ENCODE measurements at regions not wholly inside any gene's neighbourhood (a gene's known extent, or its start where the extent isn't known, plus 50 kb on each side); places are given as distances from the start of the nearest gene placed in this dataset.

GRCh38 chr2:195479407-195479806 is 177.6 kb upstream of the SLC39A10 start (continued):
- TF ChIP-seq, protein P1, sequence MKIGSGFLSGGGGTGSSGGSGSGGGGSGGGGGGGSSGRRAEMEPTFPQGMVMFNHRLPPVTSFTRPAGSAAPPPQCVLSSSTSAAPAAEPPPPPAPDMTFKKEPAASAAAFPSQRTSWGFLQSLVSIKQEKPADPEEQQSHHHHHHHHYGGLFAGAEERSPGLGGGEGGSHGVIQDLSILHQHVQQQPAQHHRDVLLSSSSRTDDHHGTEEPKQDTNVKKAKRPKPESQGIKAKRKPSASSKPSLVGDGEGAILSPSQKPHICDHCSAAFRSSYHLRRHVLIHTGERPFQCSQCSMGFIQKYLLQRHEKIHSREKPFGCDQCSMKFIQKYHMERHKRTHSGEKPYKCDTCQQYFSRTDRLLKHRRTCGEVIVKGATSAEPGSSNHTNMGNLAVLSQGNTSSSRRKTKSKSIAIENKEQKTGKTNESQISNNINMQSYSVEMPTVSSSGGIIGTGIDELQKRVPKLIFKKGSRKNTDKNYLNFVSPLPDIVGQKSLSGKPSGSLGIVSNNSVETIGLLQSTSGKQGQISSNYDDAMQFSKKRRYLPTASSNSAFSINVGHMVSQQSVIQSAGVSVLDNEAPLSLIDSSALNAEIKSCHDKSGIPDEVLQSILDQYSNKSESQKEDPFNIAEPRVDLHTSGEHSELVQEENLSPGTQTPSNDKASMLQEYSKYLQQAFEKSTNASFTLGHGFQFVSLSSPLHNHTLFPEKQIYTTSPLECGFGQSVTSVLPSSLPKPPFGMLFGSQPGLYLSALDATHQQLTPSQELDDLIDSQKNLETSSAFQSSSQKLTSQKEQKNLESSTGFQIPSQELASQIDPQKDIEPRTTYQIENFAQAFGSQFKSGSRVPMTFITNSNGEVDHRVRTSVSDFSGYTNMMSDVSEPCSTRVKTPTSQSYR (CRISPR knock-in tag; IDR thresholded peaks at IDR 0.05; ENCODE audit: borderline replicate concordance), result no peak
- TF ChIP-seq ZNF362 (CRISPR knock-in tag; IDR thresholded peaks at IDR 0.05; ENCODE audit: borderline replicate concordance) (no peak), ZNF616 (CRISPR knock-in tag; IDR thresholded peaks at IDR 0.05; ENCODE audit: low read depth) (no peak), ZKSCAN1 (IDR thresholded peaks at IDR 0.05; ENCODE audit: low read length) (no peak), KDM3A (CRISPR knock-in tag; IDR thresholded peaks at IDR 0.05; ENCODE audit: low read depth) (no peak), SRF (IDR thresholded peaks at IDR 0.05; ENCODE audit: low read depth, low read length) (no peak), LBX2 (CRISPR knock-in tag; IDR thresholded peaks at IDR 0.05; ENCODE audit: borderline replicate concordance) (no peak), CEBPB (IDR thresholded peaks at IDR 0.05; ENCODE audit: borderline replicate concordance, low read depth, low read length) (no peak)

GRCh38 chr2:195477996-195478382 is 179.0 kb upstream of the SLC39A10 start:
- no peaks in the 10 kb centered on the region for H3K9me3 ChIP-seq (ENCODE audit: low read length)
- no peak overlapping the region for H3K27ac ChIP-seq (ENCODE audit: extremely low read length, insufficient read depth, low read length)
- DNase-seq (ENCODE audit: low spot score) (no peak), ATAC-seq (no peak), FAIRE-seq (no peak)
- intact Hi-C loops (cut with micrococcal nuclease; ENCODE audit: unreplicated experiment), result no loop called here
- no peaks in the 10 kb centered on the region for H3K4me1 ChIP-seq (ENCODE audit: insufficient read depth, low read length)
- no peak overlapping the region for H2AFZ ChIP-seq (ENCODE audit: low read length)
- peaks cover 0 to 4% of the 10 kb centered on the region in 2 experiments; a peak in 1 of 5 replicates for H3K27me3 ChIP-seq (ENCODE audit: control insufficient read depth in 1 of 2, insufficient read depth in 2 of 2, low read length in 2 of 2)
- no peaks in the 10 kb centered on the region for H3K36me3 ChIP-seq (replicated peaks in 1 of 2; ENCODE audit: control insufficient read depth in 1 of 2, insufficient read depth in 2 of 2, low read length in 2 of 2)
- in situ Hi-C loops (cut with HindIII; ENCODE audit: extremely low pct_ligation_motif_present, low pct_unique_long_range_greater_than_20kb), result no loop called here
- no TSS peak for BruUV-seq (replicated peaks)
- no peaks in the 10 kb centered on the region for H3K79me2 ChIP-seq (ENCODE audit: insufficient read depth, low read length)
- H3K9ac ChIP-seq (ENCODE audit: insufficient read depth, low read depth, low read length), result no peak overlapping the region
- TF ChIP-seq GFI1 (CRISPR knock-in tag; IDR thresholded peaks at IDR 0.05; ENCODE audit: borderline replicate concordance) (no peak), HCFC1 (IDR thresholded peaks at IDR 0.05; ENCODE audit: low read depth, low read length) (no peak), PBX3 (CRISPR knock-in tag; IDR thresholded peaks at IDR 0.05; ENCODE audit: borderline replicate concordance) (no peak), NCOA1 (CRISPR knock-in tag; IDR thresholded peaks at IDR 0.05) (no peak), ZNF816 (CRISPR knock-in tag; IDR thresholded peaks at IDR 0.05; ENCODE audit: borderline replicate concordance) (no peak), ATF7-NPFF (CRISPR knock-in tag; IDR thresholded peaks at IDR 0.05; ENCODE audit: low read depth) (no peak), ZNF562 (CRISPR knock-in tag; IDR thresholded peaks at IDR 0.05; ENCODE audit: borderline replicate concordance) (no peak)
- POLR2A ChIA-PET, result no interaction called here
- CTCF ChIA-PET (ENCODE audit: low intra/inter-chr PET ratio, low total read pairs), result no interaction called here
- no peak overlapping the region for H3K4me2 ChIP-seq (ENCODE audit: low read depth, low read length)
- H4K20me1 ChIP-seq (ENCODE audit: insufficient read depth, low read length), result no peaks in the 10 kb centered on the region
- no peak overlapping the region for H3K4me3 ChIP-seq (replicated peaks in 1 of 3; ENCODE audit: insufficient read depth in 1 of 3, low read depth in 2 of 3, low read length in 3 of 3)
